SK-N-SH (cell line): ENCODE measurements at regions not wholly inside any gene's neighbourhood (a gene's known extent, or its start where the extent isn't known, plus 50 kb on each side); places are given as distances from the start of the nearest gene placed in this dataset.

ENCODE experiments used
- CTCF ChIA-PET: fragments of 300-600, 350-600 bp; formaldehyde crosslinking; extraction: SDS; loops from one replicate; lab custom pipeline; 2021; lab: Yijun Ruan, JAX
- POLR2A ChIA-PET: fragments of 350-600 bp; sonication (Branson Sonifier 250); formaldehyde crosslinking; extraction: SDS; loops from one replicate; lab custom pipeline; 2020; ENCODE audit warnings: antibody characterized with exemption, inconsistent platforms; lab: Yijun Ruan, JAX
- DNase-seq: peaks from one replicate; pipeline ENCODE4 v3.0.0; 2012
- H2AFZ ChIP-seq: fragments of 200-600 bp; sonication (generic); 2 replicates; pipeline ENCODE4 v1.8.1; 2016; ENCODE audit warnings: antibody characterized with exemption, mild to moderate bottlenecking, low read depth
- H3F3A ChIP-seq: fragments of 200-600 bp; sonication (generic); replicated peaks from 2 replicates; pipeline ENCODE3; 2016; ENCODE audit warnings: antibody characterized with exemption, mild to moderate bottlenecking; ENCODE audit not compliant: insufficient read depth
- H3K27ac ChIP-seq, 2 experiments: fragments of 200-500 bp in 1 of 2; fragments of 200-600 bp in 1 of 2; sonication (Bioruptor generic) in 1 of 2; sonication (generic), shearing (Covaris generic) in 1 of 2; 2 replicates each; pipeline versions ENCODE4 v1.5.1 to v1.6.1; 2014 to 2016; ENCODE audit warnings: low read depth in 2 of 2, inconsistent platforms in 1 of 2, low read length in 1 of 2, mild to moderate bottlenecking in 1 of 2, mixed read lengths in 1 of 2
- H3K27me3 ChIP-seq: fragments of 200-600 bp; sonication (generic), shearing (Covaris generic); 2 replicates; pipeline ENCODE4 v1.6.1; 2016; ENCODE audit warnings: mixed run types; ENCODE audit not compliant: insufficient read depth
- H3K36me3 ChIP-seq, 2 experiments: fragments of 200-500 bp in 1 of 2; fragments of 200-600 bp in 1 of 2; sonication (Bioruptor generic) in 1 of 2; sonication (generic) in 1 of 2; replicated peaks in 1 of 2; 2 replicates each; pipeline versions ENCODE3 to v1.5.1; 2014 to 2016; ENCODE audit warnings: low read length in 1 of 2, mild to moderate bottlenecking in 1 of 2; ENCODE audit not compliant: insufficient read depth in 2 of 2, control insufficient read depth in 1 of 2
- H3K4me1 ChIP-seq, 2 experiments: fragments of 200-500 bp in 1 of 2; fragments of 200-600 bp in 1 of 2; sonication (Bioruptor generic) in 1 of 2; sonication (generic), shearing (Covaris generic) in 1 of 2; 2 replicates each; pipeline versions ENCODE4 v1.5.1 to v1.6.1; 2014 to 2016; ENCODE audit warnings: low read depth in 1 of 2, low read length in 1 of 2, mixed run types in 1 of 2; ENCODE audit not compliant: insufficient read depth in 2 of 2, control insufficient read depth in 1 of 2
- H3K4me2 ChIP-seq: fragments of 200-600 bp; sonication (generic), shearing (Covaris generic); 2 replicates; pipeline ENCODE4 v1.6.1; 2017; ENCODE audit warnings: mixed run types
- H3K4me3 ChIP-seq, 2 experiments: fragments of 200-500 bp in 1 of 2; fragments of 200-600 bp in 1 of 2; sonication (Bioruptor generic) in 1 of 2; sonication (generic), shearing (Covaris generic) in 1 of 2; 2 replicates each; pipeline versions ENCODE4 v1.5.1 to v1.8.1; 2014 to 2016; ENCODE audit warnings: low read depth in 2 of 2, inconsistent platforms in 1 of 2, low read length in 1 of 2, mild to moderate bottlenecking in 1 of 2, mixed read lengths in 1 of 2, moderate library complexity in 1 of 2
- H3K79me2 ChIP-seq: fragments of 200-600 bp; sonication (generic); 2 replicates; pipeline ENCODE4 v1.8.1; 2017; ENCODE audit warnings: mild to moderate bottlenecking; ENCODE audit not compliant: insufficient read depth
- H3K9ac ChIP-seq: fragments of 200-600 bp; sonication (generic); 2 replicates; pipeline ENCODE4 v1.6.1; 2017; ENCODE audit warnings: mixed run types
- H3K9me2 ChIP-seq: fragments of 200-600 bp; sonication (generic); 2 replicates; pipeline ENCODE4 v1.6.1; 2017; ENCODE audit warnings: mixed run types
- H3K9me3 ChIP-seq: fragments of 200-600 bp; sonication (generic); 2 replicates; pipeline ENCODE4 v1.6.1; 2017; ENCODE audit warnings: mixed run types, mild to moderate bottlenecking, moderate library complexity
- H4K20me1 ChIP-seq: fragments of 200-600 bp; sonication (generic); 2 replicates; pipeline ENCODE4 v1.6.1; 2017; ENCODE audit warnings: mild to moderate bottlenecking, mixed run types; ENCODE audit not compliant: insufficient read depth
- CHD2 ChIP-seq: fragments of 150-350 bp; IDR thresholded peaks from 2 replicates; pipeline ENCODE4 v1.6.1; 2018; ENCODE audit warnings: low read length; ENCODE audit not compliant: partially characterized antibody
- ELF1 ChIP-seq: IDR thresholded peaks from 2 replicates; pipeline ENCODE4 v1.4.0; 2012
- EZH2phosphoT487 ChIP-seq: fragments of 200-600 bp; sonication (generic); IDR thresholded peaks from 2 replicates; pipeline ENCODE4 v1.6.1; 2017; ENCODE audit warnings: low read depth, mixed run types, mild to moderate bottlenecking, antibody characterized with exemption, moderate library complexity, borderline replicate concordance
- FOXJ3 ChIP-seq: sonication (generic); formaldehyde crosslinking; IDR thresholded peaks from 2 replicates; pipeline ENCODE4 v1.5.1; 2020; ENCODE audit warnings: mild to moderate bottlenecking, missing genetic modification reagents
- FOXM1 ChIP-seq: IDR thresholded peaks from 2 replicates; pipeline ENCODE4 v1.4.0; 2012; ENCODE audit warnings: low read depth, mild to moderate bottlenecking
- GATA2 ChIP-seq: sonication (generic); formaldehyde crosslinking; IDR thresholded peaks from 2 replicates; pipeline ENCODE4 v1.5.0; 2020; ENCODE audit warnings: mild to moderate bottlenecking, missing genetic modification reagents
- MXI1 ChIP-seq: IDR thresholded peaks from 2 replicates; pipeline ENCODE4 v1.6.1; 2012; ENCODE audit warnings: mild to moderate bottlenecking, low read depth, low read length, improper control_type of control experiment
- NFIC ChIP-seq: IDR thresholded peaks from 2 replicates; pipeline ENCODE4 v1.4.0; 2012; ENCODE audit warnings: borderline replicate concordance
- NRF1 ChIP-seq: IDR thresholded peaks from 2 replicates; pipeline ENCODE4 v1.6.1; 2012; ENCODE audit warnings: low read depth, mild to moderate bottlenecking, low read length
- POLR2AphosphoS5 ChIP-seq: IDR thresholded peaks from 2 replicates; pipeline ENCODE4 v1.6.1; 2012; ENCODE audit warnings: low read depth, low read length
- RAD21 ChIP-seq: IDR thresholded peaks from 2 replicates; pipeline ENCODE4 v1.6.1; 2012; ENCODE audit warnings: mild to moderate bottlenecking, low read length
- RFX5 ChIP-seq: IDR thresholded peaks from 2 replicates; pipeline ENCODE4 v1.6.1; 2012; ENCODE audit warnings: mild to moderate bottlenecking, improper control_type of control experiment, low read length
- RXRA ChIP-seq: IDR thresholded peaks from 2 replicates; pipeline ENCODE4 v1.4.0; 2012; ENCODE audit warnings: low read depth, mild to moderate bottlenecking, borderline replicate concordance
- TCF12 ChIP-seq: IDR thresholded peaks from 2 replicates; pipeline ENCODE4 v1.4.0; 2012
- YY1 ChIP-seq: IDR thresholded peaks from 2 replicates; pipeline ENCODE4 v1.4.0; 2012; ENCODE audit warnings: low read depth, mild to moderate bottlenecking
- WGBS: methylation state at CpG from one replicate; pipeline ENCODE4 v1.1.6; 2017; ENCODE audit warnings: low lambda C conversion rate; 5-methylcytosine and 5-hydroxymethylcytosine counted together
- TF ChIP-seq, protein P1 (sequence below): IDR thresholded peaks from 2 replicates; pipeline ENCODE4; 2012
- TF ChIP-seq, protein P2 (sequence below): IDR thresholded peaks from 2 replicates; pipeline ENCODE4 v1.4.0; 2012; ENCODE audit warnings: low read depth, borderline replicate concordance
- TF ChIP-seq, protein P3 (sequence below): fragments of 150-350 bp; IDR thresholded peaks from 2 replicates; pipeline ENCODE4 v1.6.1; 2016; ENCODE audit warnings: mild to moderate bottlenecking, low read depth, low read length
- TF ChIP-seq, protein P4 (sequence below): IDR thresholded peaks from 2 replicates; pipeline ENCODE4 v1.6.1; 2012; ENCODE audit warnings: mild to moderate bottlenecking, low read depth, low read length, moderate library complexity
- TF ChIP-seq, protein P5 (sequence below): fragments of 150-350 bp; IDR thresholded peaks from 2 replicates; pipeline ENCODE4 v1.6.1; 2017; ENCODE audit warnings: antibody characterized with exemption, low read length, low read depth, borderline replicate concordance

DNA sequence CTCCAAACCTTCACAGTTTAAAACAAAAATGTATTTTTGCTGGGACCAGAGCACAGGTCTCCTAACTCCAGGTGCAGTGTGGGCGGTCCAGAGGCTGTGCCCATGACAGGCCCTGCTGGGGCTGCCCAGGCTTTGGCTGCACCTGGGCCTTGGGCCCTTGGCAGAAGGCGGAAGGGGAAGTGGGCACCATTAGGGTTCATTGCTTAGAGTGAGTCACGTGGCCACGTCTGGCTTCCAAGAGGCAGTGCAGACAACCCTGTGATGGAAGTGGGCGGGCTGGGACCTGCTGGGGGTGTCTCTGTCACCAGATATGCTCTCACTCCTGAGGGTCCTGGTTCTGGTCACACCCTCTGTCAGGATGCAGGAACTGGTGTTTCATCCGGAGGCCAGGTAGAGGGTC lies 302.2 kb downstream of the QKI start:
- TF ChIP-seq, protein P1, sequence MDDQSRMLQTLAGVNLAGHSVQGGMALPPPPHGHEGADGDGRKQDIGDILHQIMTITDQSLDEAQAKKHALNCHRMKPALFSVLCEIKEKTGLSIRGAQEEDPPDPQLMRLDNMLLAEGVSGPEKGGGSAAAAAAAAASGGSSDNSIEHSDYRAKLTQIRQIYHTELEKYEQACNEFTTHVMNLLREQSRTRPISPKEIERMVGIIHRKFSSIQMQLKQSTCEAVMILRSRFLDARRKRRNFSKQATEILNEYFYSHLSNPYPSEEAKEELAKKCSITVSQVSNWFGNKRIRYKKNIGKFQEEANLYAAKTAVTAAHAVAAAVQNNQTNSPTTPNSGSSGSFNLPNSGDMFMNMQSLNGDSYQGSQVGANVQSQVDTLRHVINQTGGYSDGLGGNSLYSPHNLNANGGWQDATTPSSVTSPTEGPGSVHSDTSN = no peak
- no peak for TF ChIP-seq RFX5
- TF ChIP-seq RXRA = no peak
- TF ChIP-seq, protein P2, sequence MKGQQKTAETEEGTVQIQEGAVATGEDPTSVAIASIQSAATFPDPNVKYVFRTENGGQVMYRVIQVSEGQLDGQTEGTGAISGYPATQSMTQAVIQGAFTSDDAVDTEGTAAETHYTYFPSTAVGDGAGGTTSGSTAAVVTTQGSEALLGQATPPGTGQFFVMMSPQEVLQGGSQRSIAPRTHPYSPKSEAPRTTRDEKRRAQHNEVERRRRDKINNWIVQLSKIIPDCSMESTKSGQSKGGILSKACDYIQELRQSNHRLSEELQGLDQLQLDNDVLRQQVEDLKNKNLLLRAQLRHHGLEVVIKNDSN = no peak
- TF ChIP-seq, all 33 proteins: peak for 0
- Histone ChIP-seq H3K9me2 (no peaks in the 10 kb centered on the region), H3K27me3 (no peaks in the 10 kb centered on the region), H3K4me2 (no peak overlapping the region), H3K4me1 (peaks cover 0 to 15% of the 10 kb centered on the region in 2 experiments; a peak in 1 of 4 replicates), H2AFZ (no peak overlapping the region), H3F3A (no peaks in the 10 kb centered on the region), H3K4me3 (no peak overlapping the region), H3K27ac (no peak overlapping the region), H3K9ac (no peak overlapping the region), H4K20me1 (no peaks in the 10 kb centered on the region), H3K9me3 (no peaks in the 10 kb centered on the region), H3K79me2 (no peaks in the 10 kb centered on the region), H3K36me3 (no peaks in the 10 kb centered on the region)
- CTCF ChIA-PET = no interaction called here
- WGBS = 23% methylated on average over 6 of the region's 6 CpGs
- DNase-seq = no peak
- POLR2A ChIA-PET = no interaction called here

DNA sequence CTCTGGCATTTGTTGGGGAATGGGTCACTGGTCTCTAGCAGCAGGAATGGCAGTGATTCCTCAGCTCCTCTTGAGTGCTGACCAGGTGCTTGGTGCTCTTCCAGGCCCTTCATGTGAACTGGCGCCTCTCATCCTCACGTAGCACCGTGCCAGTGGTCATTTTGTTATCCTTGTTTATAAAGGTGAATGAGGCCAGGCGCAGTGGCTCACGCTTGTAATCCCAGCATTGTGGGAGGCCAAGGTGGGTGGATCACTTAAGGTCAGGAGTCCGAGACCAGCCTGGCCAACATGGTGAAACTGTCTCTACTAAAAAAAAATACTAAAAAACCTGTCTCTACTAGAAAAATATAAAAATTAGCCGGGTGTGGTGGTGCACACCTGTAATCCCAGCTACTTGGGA lies 301.3 kb downstream of the QKI start:
- Histone ChIP-seq H3K9me2 (no peaks in the 10 kb centered on the region), H2AFZ (no peak overlapping the region), H3K27ac (no peak overlapping the region), H3K4me2 (no peak overlapping the region), H3K9ac (no peak overlapping the region), H3K27me3 (no peaks in the 10 kb centered on the region), H4K20me1 (no peaks in the 10 kb centered on the region), H3K36me3 (no peaks in the 10 kb centered on the region), H3K79me2 (no peaks in the 10 kb centered on the region), H3K4me1 (peaks cover 0 to 17% of the 10 kb centered on the region in 2 experiments; a peak in 1 of 4 replicates), H3K9me3 (no peaks in the 10 kb centered on the region), H3F3A (no peaks in the 10 kb centered on the region), H3K4me3 (no peak overlapping the region)
- WGBS = 62% methylated on average over 7 of the region's 7 CpGs
- DNase-seq = no peak
- ChIA-PET POLR2A (no interaction called here), CTCF (no interaction called here)
- TF ChIP-seq MXI1 = no peak
- TF ChIP-seq, protein P3, sequence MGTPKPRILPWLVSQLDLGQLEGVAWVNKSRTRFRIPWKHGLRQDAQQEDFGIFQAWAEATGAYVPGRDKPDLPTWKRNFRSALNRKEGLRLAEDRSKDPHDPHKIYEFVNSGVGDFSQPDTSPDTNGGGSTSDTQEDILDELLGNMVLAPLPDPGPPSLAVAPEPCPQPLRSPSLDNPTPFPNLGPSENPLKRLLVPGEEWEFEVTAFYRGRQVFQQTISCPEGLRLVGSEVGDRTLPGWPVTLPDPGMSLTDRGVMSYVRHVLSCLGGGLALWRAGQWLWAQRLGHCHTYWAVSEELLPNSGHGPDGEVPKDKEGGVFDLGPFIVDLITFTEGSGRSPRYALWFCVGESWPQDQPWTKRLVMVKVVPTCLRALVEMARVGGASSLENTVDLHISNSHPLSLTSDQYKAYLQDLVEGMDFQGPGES = no peak
- no peak for TF ChIP-seq YY1
- no peak for TF ChIP-seq RXRA
- TF ChIP-seq FOXJ3 (CRISPR knock-in tag) = no peak
- no peak for TF ChIP-seq ELF1
- no peak for TF ChIP-seq EZH2phosphoT487
- TF ChIP-seq TCF12 = no peak
- no peak for TF ChIP-seq FOXM1
- TF ChIP-seq NFIC = no peak
- TF ChIP-seq, protein P4, sequence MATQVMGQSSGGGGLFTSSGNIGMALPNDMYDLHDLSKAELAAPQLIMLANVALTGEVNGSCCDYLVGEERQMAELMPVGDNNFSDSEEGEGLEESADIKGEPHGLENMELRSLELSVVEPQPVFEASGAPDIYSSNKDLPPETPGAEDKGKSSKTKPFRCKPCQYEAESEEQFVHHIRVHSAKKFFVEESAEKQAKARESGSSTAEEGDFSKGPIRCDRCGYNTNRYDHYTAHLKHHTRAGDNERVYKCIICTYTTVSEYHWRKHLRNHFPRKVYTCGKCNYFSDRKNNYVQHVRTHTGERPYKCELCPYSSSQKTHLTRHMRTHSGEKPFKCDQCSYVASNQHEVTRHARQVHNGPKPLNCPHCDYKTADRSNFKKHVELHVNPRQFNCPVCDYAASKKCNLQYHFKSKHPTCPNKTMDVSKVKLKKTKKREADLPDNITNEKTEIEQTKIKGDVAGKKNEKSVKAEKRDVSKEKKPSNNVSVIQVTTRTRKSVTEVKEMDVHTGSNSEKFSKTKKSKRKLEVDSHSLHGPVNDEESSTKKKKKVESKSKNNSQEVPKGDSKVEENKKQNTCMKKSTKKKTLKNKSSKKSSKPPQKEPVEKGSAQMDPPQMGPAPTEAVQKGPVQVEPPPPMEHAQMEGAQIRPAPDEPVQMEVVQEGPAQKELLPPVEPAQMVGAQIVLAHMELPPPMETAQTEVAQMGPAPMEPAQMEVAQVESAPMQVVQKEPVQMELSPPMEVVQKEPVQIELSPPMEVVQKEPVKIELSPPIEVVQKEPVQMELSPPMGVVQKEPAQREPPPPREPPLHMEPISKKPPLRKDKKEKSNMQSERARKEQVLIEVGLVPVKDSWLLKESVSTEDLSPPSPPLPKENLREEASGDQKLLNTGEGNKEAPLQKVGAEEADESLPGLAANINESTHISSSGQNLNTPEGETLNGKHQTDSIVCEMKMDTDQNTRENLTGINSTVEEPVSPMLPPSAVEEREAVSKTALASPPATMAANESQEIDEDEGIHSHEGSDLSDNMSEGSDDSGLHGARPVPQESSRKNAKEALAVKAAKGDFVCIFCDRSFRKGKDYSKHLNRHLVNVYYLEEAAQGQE = no peak
- TF ChIP-seq NRF1 = no peak
- TF ChIP-seq, protein P1 = no peak
- no peak for TF ChIP-seq RFX5
- TF ChIP-seq, protein P5, sequence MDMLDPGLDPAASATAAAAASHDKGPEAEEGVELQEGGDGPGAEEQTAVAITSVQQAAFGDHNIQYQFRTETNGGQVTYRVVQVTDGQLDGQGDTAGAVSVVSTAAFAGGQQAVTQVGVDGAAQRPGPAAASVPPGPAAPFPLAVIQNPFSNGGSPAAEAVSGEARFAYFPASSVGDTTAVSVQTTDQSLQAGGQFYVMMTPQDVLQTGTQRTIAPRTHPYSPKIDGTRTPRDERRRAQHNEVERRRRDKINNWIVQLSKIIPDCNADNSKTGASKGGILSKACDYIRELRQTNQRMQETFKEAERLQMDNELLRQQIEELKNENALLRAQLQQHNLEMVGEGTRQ = no peak
- no peak for TF ChIP-seq POLR2AphosphoS5
- TF ChIP-seq GATA2 (CRISPR knock-in tag) = no peak
- no peak for TF ChIP-seq CHD2
- TF ChIP-seq RAD21 = no peak
